ENCODE measurements at regions not wholly inside any gene's neighbourhood (a gene's known extent, or its start where the extent isn't known, plus 50 kb on each side); places are given as distances from the start of the nearest gene placed in this dataset.

DNA sequence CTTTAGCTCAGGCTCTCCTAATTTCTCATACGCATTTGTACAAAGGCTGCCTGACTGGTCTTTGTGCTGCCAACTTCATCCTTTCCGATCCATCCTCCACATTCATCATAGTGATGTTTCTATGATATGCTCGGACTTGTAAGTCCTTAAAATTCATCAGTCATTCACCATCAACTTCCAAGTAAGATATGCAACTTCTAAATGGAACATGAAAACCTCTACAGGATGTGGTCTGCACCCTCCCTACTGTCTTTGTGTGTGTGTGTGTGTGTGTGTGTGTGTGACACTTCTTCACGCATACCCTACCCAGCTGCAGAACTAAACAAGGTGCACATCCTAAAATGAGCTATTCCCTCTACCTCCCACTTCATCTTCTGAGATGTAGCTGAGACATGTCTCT, 397.9 kb upstream of the NR5A2 start:
- no peak for DNase-seq (ENCODE audit: low spot score)

DNA sequence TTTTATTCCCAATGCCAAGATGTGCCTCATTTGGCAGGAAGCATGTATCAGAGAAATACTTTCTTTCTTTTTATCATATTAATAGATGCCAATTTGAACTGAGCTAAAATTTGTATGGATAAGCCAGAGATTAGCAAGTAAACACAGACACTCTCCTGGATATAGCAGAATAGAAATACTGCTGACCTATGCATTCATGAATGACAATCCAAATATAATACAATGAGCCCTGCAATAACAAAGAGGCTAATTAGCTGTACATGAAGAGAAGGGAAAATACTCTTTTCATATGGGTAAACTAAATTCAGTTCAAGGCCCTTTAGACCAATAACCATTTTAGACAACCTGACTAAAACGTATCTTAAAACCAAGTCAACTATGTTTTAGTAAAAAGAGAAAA, 388.1 kb upstream of the NR5A2 start:
- no peak for DNase-seq (ENCODE audit: low spot score)

- no peak for DNase-seq (ENCODE audit: low spot score)
These were observed 386.0 kb upstream of the NR5A2 start for GRCh38 chr1:199641531-199641930.

DNA sequence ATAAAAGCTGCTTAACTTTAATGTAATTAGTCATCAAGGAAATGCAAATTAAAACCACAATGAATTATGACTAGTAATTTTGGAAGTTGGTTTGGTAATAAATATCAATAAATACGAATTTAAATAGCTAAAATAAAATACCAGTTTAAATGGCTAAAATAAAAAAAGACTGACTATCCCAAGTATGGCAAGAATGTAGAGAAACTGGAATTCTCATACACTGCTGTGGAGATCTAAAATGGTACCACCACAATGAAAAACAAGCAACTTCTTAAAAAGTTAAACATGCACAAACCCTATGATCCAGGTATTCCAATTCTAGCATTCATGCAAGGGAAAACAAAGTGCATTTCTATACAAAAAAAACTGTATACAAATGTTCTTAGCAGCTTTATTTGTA, 382.6 kb upstream of the NR5A2 start:
- no peak for DNase-seq (ENCODE audit: low spot score)

DNA sequence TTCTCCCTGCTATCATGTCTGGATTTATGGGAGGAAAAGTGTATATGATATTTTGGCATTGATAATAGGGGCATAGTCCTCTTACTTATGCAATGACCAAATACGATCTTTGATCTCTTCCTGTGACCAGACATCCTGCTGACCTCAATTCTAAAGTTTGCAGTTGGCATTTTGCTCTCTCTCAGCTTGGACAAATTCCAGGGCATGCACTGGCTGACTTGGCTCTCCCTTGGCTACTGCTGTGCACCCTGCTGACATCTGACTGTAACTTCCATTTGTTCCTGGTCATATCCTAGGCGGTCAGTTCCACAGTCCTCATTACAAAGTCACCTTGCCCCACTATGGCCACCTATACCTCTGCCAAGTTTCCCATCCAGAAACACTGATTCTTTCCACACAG, 380.7 kb upstream of the NR5A2 start:
- DNase-seq (ENCODE audit: low spot score): no peak

DNA sequence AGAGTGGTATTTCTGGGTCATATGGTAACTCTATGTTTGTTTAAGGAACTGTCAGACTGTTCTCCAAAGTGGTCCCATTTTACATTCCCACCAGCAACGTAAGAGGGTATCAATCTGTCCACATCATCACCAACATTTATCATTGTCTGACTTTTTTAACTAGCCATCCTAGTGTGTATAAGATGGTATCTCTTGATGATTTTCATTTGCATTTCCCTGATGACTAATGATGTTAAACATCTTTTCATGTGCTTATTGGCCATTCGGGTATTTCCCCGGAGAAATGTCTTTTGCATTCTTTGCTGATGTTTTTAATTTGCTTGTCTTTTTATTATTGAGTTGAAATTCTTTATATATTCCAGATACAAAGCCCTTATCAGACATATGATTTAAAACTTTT, 370.1 kb upstream of the NR5A2 start:
- DNase-seq (ENCODE audit: low spot score): no peak

DNA sequence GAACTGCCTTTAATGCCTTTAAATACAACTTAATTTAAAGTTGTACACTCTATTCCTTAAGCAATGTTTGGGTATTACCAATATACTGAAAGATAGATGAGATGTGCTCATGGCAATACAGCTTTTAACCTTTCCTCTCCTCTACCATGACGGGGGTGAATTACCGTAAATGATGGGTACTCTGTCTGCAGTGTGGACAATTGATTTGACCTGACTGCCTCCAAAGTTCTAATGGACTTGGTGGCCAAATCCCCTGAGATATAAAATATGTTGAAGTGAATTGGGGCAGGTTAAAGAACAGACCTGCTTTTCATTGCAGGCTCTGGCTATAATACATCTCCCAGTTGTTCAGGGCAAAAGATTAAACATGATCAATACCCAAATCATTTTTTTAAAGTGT, 367.4 kb upstream of the NR5A2 start:
- no peak for DNase-seq (ENCODE audit: low spot score)

- no peak for DNase-seq (ENCODE audit: low spot score)
These were observed 362.1 kb upstream of the NR5A2 start for GRCh38 chr1:199665371-199665770.

DNA sequence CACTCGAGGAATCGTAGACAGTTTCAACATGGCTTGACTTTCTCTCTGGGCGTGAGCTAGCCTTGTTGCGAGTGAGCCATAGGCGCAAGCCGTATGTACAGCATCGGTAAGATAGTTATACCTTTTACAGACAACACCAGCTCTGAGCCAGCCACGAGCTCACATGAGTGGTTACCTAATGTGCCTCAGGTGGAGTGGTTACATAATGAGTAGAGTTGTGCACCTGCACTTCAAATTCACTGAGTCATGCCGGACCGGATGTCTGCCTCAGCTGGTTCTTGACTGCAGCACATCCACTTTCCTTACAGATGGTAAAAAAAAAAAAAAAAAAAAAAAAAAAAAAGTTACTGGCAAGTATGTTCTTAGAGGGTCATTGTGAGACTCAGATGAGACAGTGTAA, 360.4 kb upstream of the NR5A2 start:
- DNase-seq (ENCODE audit: low spot score): no peak

DNA sequence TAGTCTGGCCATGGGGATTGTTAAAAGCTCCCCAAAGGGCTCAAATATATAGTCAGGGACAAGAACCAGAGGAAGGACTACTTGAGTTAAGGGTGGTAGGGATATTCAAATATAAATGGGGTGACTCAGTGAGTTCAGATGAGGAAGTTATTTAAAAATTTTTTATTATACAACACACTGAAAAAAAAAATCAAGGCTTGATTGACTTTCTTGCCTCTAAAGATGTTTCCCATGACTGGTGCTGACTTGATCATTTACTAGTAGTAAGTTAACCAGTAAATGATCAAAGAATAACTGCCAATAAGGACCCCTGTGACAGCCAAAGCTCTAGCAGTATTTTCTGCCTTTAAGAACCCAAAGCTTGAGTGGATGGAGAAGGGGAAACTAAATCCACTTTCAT, 357.6 kb upstream of the NR5A2 start:
- DNase-seq (ENCODE audit: low spot score): no peak

DNA sequence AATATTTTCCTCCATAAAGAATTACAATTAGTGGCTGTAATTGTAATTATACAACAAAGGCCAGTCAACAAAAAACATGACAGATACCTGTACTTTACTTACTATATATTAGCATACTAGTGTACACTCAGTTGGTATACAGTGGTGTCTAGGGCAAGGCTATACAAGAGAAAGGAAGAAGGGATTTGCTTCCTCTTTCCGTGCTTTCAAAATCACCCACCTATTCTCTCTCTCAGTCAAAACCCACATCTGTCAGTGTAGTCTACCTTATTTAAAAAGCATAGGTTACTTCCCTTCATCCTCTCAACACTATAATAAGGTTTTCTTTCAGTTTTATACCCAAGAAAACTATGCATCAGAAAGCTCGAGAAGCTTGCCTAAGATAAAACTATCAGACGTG, 355.8 kb upstream of the NR5A2 start:
- DNase-seq (ENCODE audit: low spot score): no peak

DNA sequence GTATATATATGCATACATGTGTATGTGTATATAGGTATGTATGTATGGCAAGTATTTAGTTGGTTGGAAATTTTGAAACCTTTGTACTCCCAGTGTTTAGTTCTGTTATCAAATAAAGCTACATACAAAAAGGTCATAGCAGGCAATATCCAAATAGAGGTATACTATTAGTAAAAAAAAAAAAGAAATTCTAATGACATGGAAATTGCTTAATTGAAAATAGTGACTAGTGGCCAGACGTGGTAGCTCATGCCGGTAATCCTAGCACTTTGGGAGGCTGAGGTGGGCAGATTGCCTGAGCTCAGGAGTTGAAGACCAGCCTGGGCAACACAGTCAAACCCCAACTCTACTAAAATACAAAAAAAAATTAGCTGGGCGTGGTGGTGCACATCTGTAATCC, 351.6 kb upstream of the NR5A2 start:
- no peak for DNase-seq (ENCODE audit: low spot score)

GRCh38 chr1:199678771-199679170, 348.7 kb upstream of the NR5A2 start:
- DNase-seq (ENCODE audit: low spot score): no peak

DNA sequence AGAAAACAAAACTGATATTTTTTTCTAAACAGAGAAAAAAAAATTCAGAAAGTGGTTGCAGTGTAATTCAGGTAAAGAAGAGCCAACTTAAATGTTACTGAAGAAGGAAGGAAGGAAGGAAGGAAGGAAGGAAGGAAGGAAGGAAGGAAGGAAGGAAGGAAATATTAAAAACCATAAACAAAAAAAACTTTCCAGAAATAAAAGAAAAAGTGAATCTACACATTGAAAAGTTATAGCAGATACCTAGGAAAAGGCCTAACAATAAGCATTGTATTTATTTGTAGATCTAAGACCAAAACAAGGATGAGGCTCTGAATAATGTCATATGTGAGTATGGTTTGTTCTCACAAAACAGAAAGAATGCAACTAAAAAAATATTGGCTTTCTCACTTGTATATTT, 345.4 kb upstream of the NR5A2 start:
- no peak for DNase-seq (ENCODE audit: low spot score)

DNA sequence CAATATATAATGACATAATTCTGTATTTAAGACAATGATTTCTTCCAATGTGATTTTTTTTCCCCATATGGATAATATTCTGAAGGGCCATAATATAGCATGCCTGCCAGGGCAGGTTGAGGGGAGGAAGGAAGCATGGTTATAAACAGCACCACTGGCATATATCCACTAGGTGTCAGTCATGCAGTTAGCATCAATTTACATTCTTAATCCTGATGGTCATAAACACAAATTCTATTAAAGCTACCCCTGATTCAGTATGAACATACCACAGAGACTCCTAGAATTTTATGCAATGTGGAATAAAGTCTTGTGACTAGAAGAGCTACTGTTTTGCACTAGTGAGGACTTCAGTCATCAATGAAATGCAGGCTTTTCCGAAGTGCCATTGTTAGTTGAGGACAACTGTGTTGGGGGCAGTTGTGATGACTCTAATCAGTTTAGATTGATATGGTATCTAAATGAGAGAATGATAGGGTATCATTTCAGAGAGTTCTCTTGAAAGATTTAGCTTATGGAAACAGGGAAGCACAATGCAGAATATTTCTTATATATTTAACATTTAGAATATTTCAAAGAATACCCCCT, 342.7 kb upstream of the NR5A2 start:
- DNase-seq (ENCODE audit: low spot score): peak; percentile 72

DNA sequence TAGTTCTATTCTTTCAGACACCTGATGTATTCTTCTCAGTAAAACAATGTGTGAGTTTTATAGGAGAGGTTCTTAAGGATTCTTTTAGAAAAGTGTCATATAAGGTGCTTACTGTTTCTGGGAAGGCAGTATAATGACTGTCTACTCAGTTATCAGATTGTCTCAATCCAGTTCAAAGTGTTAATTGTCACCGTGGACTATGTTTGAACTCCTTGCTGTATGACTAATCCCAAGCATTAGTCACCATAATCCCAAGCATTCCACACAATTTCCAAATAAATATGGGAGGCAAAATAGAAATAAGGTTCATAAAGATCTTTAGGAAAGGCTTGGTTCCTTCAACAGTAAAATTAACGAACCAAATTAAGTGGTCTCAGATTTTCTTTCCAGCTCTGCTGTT, 342.1 kb upstream of the NR5A2 start:
- DNase-seq (ENCODE audit: low spot score): peak; percentile 79

DNA sequence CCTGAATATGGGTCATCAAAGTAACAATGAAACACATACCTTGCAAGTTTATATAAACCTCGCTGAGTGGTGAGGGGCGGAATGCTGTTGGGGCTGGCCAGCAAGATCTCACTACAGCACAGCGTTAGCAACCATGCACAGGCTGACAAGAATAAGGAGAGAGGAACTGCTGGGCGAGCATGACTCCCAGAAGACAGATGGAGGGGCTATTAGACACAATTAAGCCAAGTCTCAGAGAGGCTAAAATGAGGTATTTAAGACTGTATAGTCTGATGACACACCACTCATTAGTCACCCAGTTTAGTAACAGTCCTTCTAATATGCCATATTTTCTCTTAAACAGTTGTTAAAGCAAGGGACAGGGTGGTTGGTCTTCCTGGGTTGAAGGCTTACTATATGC, 340.2 kb upstream of the NR5A2 start:
- peak; percentile 55 for DNase-seq (ENCODE audit: low spot score)

- DNase-seq (ENCODE audit: low spot score): no peak
These were observed 339.3 kb upstream of the NR5A2 start for GRCh38 chr1:199688133-199688676.

DNA sequence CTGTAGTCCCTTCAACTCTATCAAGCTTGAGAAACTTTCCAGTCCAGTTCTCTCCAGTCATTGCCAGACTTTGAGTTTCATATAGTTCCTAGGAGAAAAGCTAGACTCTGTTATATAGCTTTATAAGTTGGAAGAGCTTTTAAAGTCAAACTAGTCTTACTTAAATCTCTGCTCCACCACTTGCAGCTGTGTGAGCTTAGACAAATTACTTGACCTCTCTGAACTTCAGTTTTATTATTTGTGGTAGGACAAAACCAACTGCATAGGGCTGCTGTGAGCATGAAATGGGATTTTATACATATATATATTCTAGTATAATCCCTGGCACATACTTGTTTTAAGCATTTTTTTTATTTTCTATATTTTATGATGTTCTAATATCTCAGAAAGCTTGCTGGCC, 338.7 kb upstream of the NR5A2 start:
- no peak for DNase-seq (ENCODE audit: low spot score)

GRCh38 chr1:199690496-199690895, 337.0 kb upstream of the NR5A2 start:
- no peak for DNase-seq (ENCODE audit: low spot score)

DNA sequence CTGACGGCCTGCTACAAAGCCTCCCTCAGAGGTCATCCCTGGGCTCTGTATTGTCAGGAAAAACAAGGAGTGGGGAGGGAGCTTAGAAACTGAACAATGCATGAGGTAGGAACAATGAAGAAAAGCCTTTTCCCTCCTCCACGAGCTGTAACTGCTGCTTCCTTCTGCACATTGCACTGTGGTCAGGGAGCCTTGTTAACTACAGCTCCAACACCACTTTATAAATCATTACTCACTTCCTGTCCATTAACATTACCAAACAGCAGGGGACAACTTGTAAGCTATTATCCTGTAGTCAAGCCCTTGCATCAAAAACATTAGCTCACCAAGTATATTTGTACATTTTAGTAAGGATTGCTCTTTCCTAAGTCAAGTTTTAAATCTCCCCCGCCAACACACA, 336.0 kb upstream of the NR5A2 start:
- peak; percentile 89 for DNase-seq (ENCODE audit: low spot score)

- no peak for DNase-seq (ENCODE audit: low spot score)
These were observed 333.8 kb upstream of the NR5A2 start for GRCh38 chr1:199693724-199694123.

DNA sequence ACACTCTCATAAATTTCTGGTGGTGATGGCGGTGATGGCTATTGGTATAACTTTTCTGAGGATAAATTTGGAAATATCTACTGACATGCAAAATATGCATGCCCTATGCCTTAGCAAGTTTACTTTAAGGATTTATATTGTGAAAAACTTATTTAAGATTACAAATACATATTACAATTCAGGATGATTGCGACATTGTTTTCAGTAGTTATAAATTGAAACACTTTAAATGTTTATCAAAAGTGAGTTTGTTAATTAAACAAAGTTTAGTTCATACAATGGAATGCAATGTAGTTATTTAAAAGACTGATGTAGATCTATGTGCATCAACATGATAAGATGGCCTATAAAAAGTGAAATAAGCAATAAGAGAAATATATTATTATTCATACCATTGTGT, 331.3 kb upstream of the NR5A2 start:
- DNase-seq (ENCODE audit: low spot score): no peak

DNA sequence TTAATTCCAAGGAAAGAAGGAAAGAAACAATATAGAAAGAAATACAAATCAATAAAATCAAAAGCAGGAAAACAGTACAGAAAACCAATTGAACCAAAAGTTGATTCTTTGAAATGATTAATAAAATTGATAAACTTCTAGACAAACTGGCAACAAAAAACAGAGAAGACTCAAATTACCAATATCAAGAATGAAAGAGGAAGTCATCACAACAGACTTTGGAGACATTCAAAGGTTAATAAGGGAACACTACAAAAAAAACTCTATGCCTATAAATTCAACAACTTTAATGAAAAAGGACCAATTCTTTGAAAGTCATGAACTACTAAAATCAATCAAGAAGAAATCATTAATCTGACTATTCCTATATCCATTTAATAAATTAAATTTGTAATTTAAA, 329.3 kb upstream of the NR5A2 start:
- DNase-seq (ENCODE audit: low spot score): no peak

DNA sequence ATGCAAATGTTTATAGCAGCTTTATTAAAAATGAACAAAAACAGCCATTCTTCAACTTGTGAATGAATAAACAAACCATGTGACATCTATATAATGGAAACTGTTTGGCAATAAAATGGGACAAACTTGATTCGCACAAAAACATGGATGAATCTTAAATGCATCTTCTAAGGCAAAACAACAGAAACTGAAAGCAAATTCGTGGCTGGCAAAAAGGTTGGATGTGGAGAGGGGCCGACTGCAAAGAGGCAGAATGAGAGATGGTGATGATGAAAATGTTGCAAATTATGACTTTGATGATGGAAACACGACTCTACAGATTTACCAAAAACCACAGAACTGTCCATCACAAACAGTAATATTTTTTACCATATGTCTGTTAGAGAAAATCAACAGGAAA, 327.0 kb upstream of the NR5A2 start:
- DNase-seq (ENCODE audit: low spot score): no peak

Data from kidney capillary endothelial cell (primary cell).